NCI-H2107 (cell line): ENCODE measurements at regions not wholly inside any gene's neighbourhood (a gene's known extent, or its start where the extent isn't known, plus 50 kb on each side); places are given as distances from the start of the nearest gene placed in this dataset.
"Not testable (repeated sequence)": the region's sequence is repeated elsewhere in the genome, so short reads cannot be mapped to it uniquely, and the experiment has no call there.

Source experiments
- DNase-seq: peaks from one replicate; lab custom pipeline; 2025; lab: John Stamatoyannopoulos, UW

GRCh38 chr13:50599927-50600326 lies 243.6 kb downstream of the DLEU7 start:
- no peak for DNase-seq

GRCh38 chr13:50608370-50608769 lies 235.1 kb downstream of the DLEU7 start:
- DNase-seq: no peak

- DNase-seq: no peak
Observed at GRCh38 chr13:50609011-50609410, 234.5 kb downstream of the DLEU7 start.

- DNase-seq: no peak
Observed at GRCh38 chr13:50610238-50610637, 233.3 kb downstream of the DLEU7 start.

GRCh38 chr13:50611117-50611781 lies 232.2 kb downstream of the DLEU7 start:
- no peak for DNase-seq

GRCh38 chr13:50612717-50613116 lies 230.8 kb downstream of the DLEU7 start:
- no peak for DNase-seq

GRCh38 chr13:50613356-50613831 lies 230.1 kb downstream of the DLEU7 start:
- no peak for DNase-seq

- no peak for DNase-seq
Observed at GRCh38 chr13:50615234-50615633, 228.3 kb downstream of the DLEU7 start.

- no peak for DNase-seq
Observed at GRCh38 chr13:50616101-50616500, 227.4 kb downstream of the DLEU7 start.

- DNase-seq: no peak
Observed at GRCh38 chr13:50617134-50617721, 226.3 kb downstream of the DLEU7 start.

- no peak for DNase-seq
Observed at GRCh38 chr13:50618206-50618605, 225.3 kb downstream of the DLEU7 start.

GRCh38 chr13:50626101-50626547 lies 217.4 kb downstream of the DLEU7 start:
- DNase-seq: no peak

- no peak for DNase-seq
Observed at GRCh38 chr13:50627111-50627510, 216.4 kb downstream of the DLEU7 start.

- not testable (repeated sequence) for DNase-seq
Observed at GRCh38 chr13:50628512-50628911, 215.0 kb downstream of the DLEU7 start.

- no peak for DNase-seq
Observed at GRCh38 chr13:50629497-50629896, 214.0 kb downstream of the DLEU7 start.

- DNase-seq: no peak
Observed at GRCh38 chr13:50629966-50630365, 213.5 kb downstream of the DLEU7 start.

GRCh38 chr13:50631041-50631440 lies 212.5 kb downstream of the DLEU7 start:
- no peak for DNase-seq

- DNase-seq: no peak
Observed at GRCh38 chr13:50634339-50634738, 209.2 kb downstream of the DLEU7 start.

GRCh38 chr13:50635504-50635903 lies 208.0 kb downstream of the DLEU7 start:
- no peak for DNase-seq

- DNase-seq: no peak
Observed at GRCh38 chr13:50636007-50636704, 207.3 kb downstream of the DLEU7 start.

- DNase-seq: no peak
Observed at GRCh38 chr13:50643060-50643459, 200.4 kb downstream of the DLEU7 start.

GRCh38 chr13:50644081-50644871 lies 199.2 kb downstream of the DLEU7 start:
- no peak for DNase-seq
